B cell (primary cell): ENCODE measurements at regions not wholly inside any gene's neighbourhood (a gene's known extent, or its start where the extent isn't known, plus 50 kb on each side); places are given as distances from the start of the nearest gene placed in this dataset.

Experiments used
- ATAC-seq: fragments of 200-7000 bp; cut with Tn5 transposase; one replicate; pipeline ENCODE4 v1.10.0; 2021; ENCODE audit warnings: low read depth, mild to moderate bottlenecking, moderate number of reproducible peaks, moderate library complexity
- CTCF ChIA-PET: fragments of 350-600 bp; sonication (Branson Sonifier 250); formaldehyde crosslinking; loops from one replicate; lab custom pipeline; 2021; ENCODE audit warnings: antibody characterized with exemption, inconsistent platforms; lab: Charles Lee
- POLR2A ChIA-PET: fragments of 350-600 bp; sonication (Branson Sonifier 250); formaldehyde crosslinking; loops from one replicate; lab custom pipeline; 2021; ENCODE audit warnings: antibody characterized with exemption; lab: Charles Lee
- DNase-seq: peaks from one replicate; pipeline ENCODE4 v3.0.0; 2013
- H2AFZ ChIP-seq: 2 replicates; pipeline ENCODE4 v1.6.1; 2012; ENCODE audit warnings: mild to moderate bottlenecking, low read depth, low read length; ENCODE audit not compliant: insufficient read depth, poor library complexity, severe bottlenecking
- H3K27ac ChIP-seq, 2 donors: 1 replicate in 1 of 2; 2 replicates in 1 of 2; pipeline ENCODE4 v1.5.1; 2012 to 2013; ENCODE audit warnings: low read length in 2 of 2, mild to moderate bottlenecking in 2 of 2, moderate library complexity in 1 of 2
- H3K27me3 ChIP-seq, 4 experiments: fragments of 200-600 bp in 1 of 4; sonication (generic) in 1 of 4; replicated peaks in 1 of 4; 1 replicate in 2 of 4; 2 replicates in 2 of 4; pipeline versions ENCODE4 v1.6.1 to v1.7.0; 2013 to 2016; ENCODE audit warnings: low read length in 3 of 4, mild to moderate bottlenecking in 2 of 4, mixed read lengths in 1 of 4, moderate library complexity in 1 of 4; ENCODE audit not compliant: insufficient read depth in 4 of 4, control insufficient read depth in 3 of 4; ENCODE audit errors: control extremely low read depth in 1 of 4
- H3K36me3 ChIP-seq, 2 experiments: replicated peaks in 1 of 2; 1 replicate in 1 of 2; 2 replicates in 1 of 2; pipeline versions ENCODE4 v1.6.1 to v1.7.1; 2013; ENCODE audit warnings: low read length in 1 of 2; ENCODE audit not compliant: insufficient read depth in 2 of 2, control insufficient read depth in 1 of 2; ENCODE audit errors: control extremely low read depth in 1 of 2, extremely low read depth in 1 of 2
- H3K4me1 ChIP-seq, 2 donors: fragments of 200-600 bp in 1 of 2; sonication (generic) in 1 of 2; 1 replicate in 1 of 2; 2 replicates in 1 of 2; pipeline versions ENCODE4 v1.5.1 to v1.6.1; 2013 to 2017; ENCODE audit warnings: low read length in 2 of 2; ENCODE audit not compliant: control insufficient read depth in 2 of 2, insufficient read depth in 2 of 2
- H3K4me2 ChIP-seq: replicated peaks from 2 replicates; pipeline ENCODE3; 2012; ENCODE audit warnings: mild to moderate bottlenecking, low read depth, low read length; ENCODE audit not compliant: poor library complexity, severe bottlenecking
- H3K4me3 ChIP-seq, 5 experiments: fragments of 200-600 bp in 1 of 5; sonication (generic) in 1 of 5; 1 replicate in 3 of 5; 2 replicates in 2 of 5; pipeline versions ENCODE4 v1.5.1 to v1.7.0; 2011 to 2016; ENCODE audit warnings: low read length in 4 of 5, mild to moderate bottlenecking in 4 of 5, low read depth in 2 of 5, control low read depth in 1 of 5, moderate library complexity in 1 of 5; ENCODE audit not compliant: insufficient read depth in 1 of 5; ENCODE audit errors: control extremely low read depth in 1 of 5, extremely low read depth in 1 of 5
- H3K79me2 ChIP-seq: fragments of 200-600 bp; sonication (generic); one replicate; pipeline ENCODE4 v1.6.0; 2016; ENCODE audit warnings: low read length; ENCODE audit not compliant: control insufficient read depth, insufficient read depth
- H3K9ac ChIP-seq: fragments of 200-600 bp; sonication (generic); 2 replicates; pipeline ENCODE4 v1.6.1; 2017; ENCODE audit warnings: mild to moderate bottlenecking, low read length, moderate library complexity
- H3K9me3 ChIP-seq, 3 donors: one replicate each; pipeline versions ENCODE4 v1.6.1 to v1.7.1; 2013; ENCODE audit warnings: low read length in 2 of 3; ENCODE audit not compliant: control insufficient read depth in 2 of 3, insufficient read depth in 1 of 3; ENCODE audit errors: control extremely low read depth in 1 of 3
- H4K20me1 ChIP-seq: 2 replicates; pipeline ENCODE4 v1.6.0; 2012; ENCODE audit warnings: mild to moderate bottlenecking, low read length; ENCODE audit not compliant: insufficient read depth, control insufficient read depth, poor library complexity, severe bottlenecking
- H3K27ac Mint-ChIP-seq: one replicate; pipeline ENCODE4 v1.8.0; 2021; ENCODE audit warnings: mixed read lengths
- H3K27me3 Mint-ChIP-seq: one replicate; pipeline ENCODE4 v1.8.0; 2021; ENCODE audit warnings: mixed read lengths
- H3K4me1 Mint-ChIP-seq: one replicate; pipeline ENCODE4 v1.8.0; 2021; ENCODE audit warnings: mixed read lengths
- H3K4me3 Mint-ChIP-seq: one replicate; pipeline ENCODE4 v1.8.0; 2021; ENCODE audit warnings: mixed read lengths
- H3K9me3 Mint-ChIP-seq: one replicate; pipeline ENCODE4 v1.8.0; 2022; ENCODE audit warnings: mixed read lengths; ENCODE audit not compliant: insufficient read depth
- EZH2 ChIP-seq: IDR thresholded peaks from 2 replicates; pipeline ENCODE4 v1.6.1; 2012; ENCODE audit warnings: borderline replicate concordance, low read depth, mild to moderate bottlenecking, moderate library complexity, low read length; ENCODE audit not compliant: insufficient read depth, poor library complexity, severe bottlenecking
- WGBS: methylation state at CpG from one replicate; pipeline ENCODE4 v1.1.5; 2013; ENCODE audit warnings: missing lambda C conversion rate; ENCODE audit not compliant: insufficient coverage; 5-methylcytosine and 5-hydroxymethylcytosine counted together
- intact Hi-C: fragments of 100-400 bp; cut with micrococcal nuclease; formaldehyde crosslinking; loops from one replicate; pipeline ENCODE4 v1.10.0; 2022
- TF ChIP-seq, protein P1 (sequence below): fragments of 200-600 bp; IDR thresholded peaks from one replicate; pipeline ENCODE4 v1.8.0; 2022; ENCODE audit warnings: antibody characterized with exemption, mild to moderate bottlenecking

DNA sequence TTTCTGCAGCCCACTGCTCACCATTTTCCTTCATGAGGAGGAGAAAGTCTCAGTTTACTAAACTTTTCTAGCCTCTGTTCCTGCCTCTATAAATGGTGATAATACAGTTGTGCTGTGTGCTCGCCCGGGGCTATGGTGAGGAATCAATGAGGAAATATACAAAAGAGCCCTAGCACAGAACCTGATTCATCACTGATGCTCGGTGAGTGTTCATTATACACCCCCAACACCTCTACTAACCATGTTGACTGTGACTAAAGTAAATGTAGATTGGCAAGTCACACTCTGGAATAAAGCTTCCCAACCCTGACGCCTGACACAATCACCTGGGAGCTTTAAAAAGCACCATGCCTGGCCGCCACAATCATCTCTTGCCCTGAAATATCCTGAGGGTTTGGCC lies 118.8 kb upstream of the CYP1B1 start:
- TF ChIP-seq EZH2: no peak
- TF ChIP-seq, protein P1, sequence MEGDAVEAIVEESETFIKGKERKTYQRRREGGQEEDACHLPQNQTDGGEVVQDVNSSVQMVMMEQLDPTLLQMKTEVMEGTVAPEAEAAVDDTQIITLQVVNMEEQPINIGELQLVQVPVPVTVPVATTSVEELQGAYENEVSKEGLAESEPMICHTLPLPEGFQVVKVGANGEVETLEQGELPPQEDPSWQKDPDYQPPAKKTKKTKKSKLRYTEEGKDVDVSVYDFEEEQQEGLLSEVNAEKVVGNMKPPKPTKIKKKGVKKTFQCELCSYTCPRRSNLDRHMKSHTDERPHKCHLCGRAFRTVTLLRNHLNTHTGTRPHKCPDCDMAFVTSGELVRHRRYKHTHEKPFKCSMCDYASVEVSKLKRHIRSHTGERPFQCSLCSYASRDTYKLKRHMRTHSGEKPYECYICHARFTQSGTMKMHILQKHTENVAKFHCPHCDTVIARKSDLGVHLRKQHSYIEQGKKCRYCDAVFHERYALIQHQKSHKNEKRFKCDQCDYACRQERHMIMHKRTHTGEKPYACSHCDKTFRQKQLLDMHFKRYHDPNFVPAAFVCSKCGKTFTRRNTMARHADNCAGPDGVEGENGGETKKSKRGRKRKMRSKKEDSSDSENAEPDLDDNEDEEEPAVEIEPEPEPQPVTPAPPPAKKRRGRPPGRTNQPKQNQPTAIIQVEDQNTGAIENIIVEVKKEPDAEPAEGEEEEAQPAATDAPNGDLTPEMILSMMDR: no peak
- no peak overlapping the region for H3K4me3 ChIP-seq
- H3K27ac ChIP-seq: no peak overlapping the region
- no peaks in the 10 kb centered on the region for H3K79me2 ChIP-seq
- Mint-ChIP-seq H3K4me3 (no peak overlapping the region), H3K27me3 (peaks cover 21% of the 10 kb centered on the region), H3K4me1 (no peaks in the 10 kb centered on the region), H3K27ac (no peak overlapping the region), H3K9me3 (no peaks in the 10 kb centered on the region)
- no peak overlapping the region for H2AFZ ChIP-seq
- WGBS: 86% methylated on average over 1 of the region's 5 CpGs
- no peak for DNase-seq
- intact Hi-C loops: no loop called here
- no peaks in the 10 kb centered on the region for H3K9me3 ChIP-seq
- H3K4me1 ChIP-seq: no peaks in the 10 kb centered on the region
- no peaks in the 10 kb centered on the region for H3K36me3 ChIP-seq
- no peak for ATAC-seq
- peaks cover 0 to 2% (median 0%) of the 10 kb centered on the region in 4 experiments for H3K27me3 ChIP-seq
- H4K20me1 ChIP-seq: no peaks in the 10 kb centered on the region
- CTCF ChIA-PET: no interaction called here
- POLR2A ChIA-PET: no interaction called here
- no peak overlapping the region for H3K9ac ChIP-seq
- no peak overlapping the region for H3K4me2 ChIP-seq

DNA sequence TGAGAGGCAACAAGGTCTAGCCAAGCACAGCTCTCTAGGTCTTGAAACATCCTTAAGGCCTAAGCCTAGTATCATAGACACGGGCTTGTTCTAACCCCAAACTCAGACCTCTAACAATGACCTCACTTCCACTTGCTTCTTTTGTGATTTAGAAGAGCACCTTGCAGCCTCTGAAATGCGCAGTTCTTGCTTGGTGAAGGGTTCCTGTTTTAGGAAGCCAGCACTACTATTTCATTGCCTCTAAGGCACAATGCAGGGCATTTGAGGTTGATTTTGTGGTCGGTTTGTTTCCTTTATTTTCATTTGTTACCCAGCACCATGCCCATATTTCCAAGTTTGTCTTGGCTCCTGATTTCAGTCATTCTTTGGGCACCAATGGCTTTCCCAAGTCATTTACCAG lies 117.0 kb upstream of the CYP1B1 start:
- Histone ChIP-seq H2AFZ (no peak overlapping the region), H3K4me3 (no peak overlapping the region), H3K9ac (no peak overlapping the region), H3K27me3 (peaks cover 0 to 2% (median 0%) of the 10 kb centered on the region in 4 experiments), H3K79me2 (no peaks in the 10 kb centered on the region), H3K27ac (no peak overlapping the region), H3K4me1 (no peaks in the 10 kb centered on the region), H3K36me3 (no peaks in the 10 kb centered on the region), H3K4me2 (no peak overlapping the region), H4K20me1 (no peaks in the 10 kb centered on the region), H3K9me3 (no peaks in the 10 kb centered on the region)
- no peaks in the 10 kb centered on the region for H3K9me3 Mint-ChIP-seq
- ATAC-seq: no peak
- intact Hi-C loops: no loop called here
- POLR2A ChIA-PET: no interaction called here
- H3K4me3 Mint-ChIP-seq: no peak overlapping the region
- no peak for DNase-seq
- TF ChIP-seq, protein P1: no peak
- TF ChIP-seq EZH2: no peak
- WGBS: 0% methylated on average over 1 of the region's 3 CpGs
- peaks cover 20% of the 10 kb centered on the region for H3K27me3 Mint-ChIP-seq
- CTCF ChIA-PET: no interaction called here
- H3K27ac Mint-ChIP-seq: no peak overlapping the region
- H3K4me1 Mint-ChIP-seq: no peaks in the 10 kb centered on the region
